ENCODE measurements at regions not wholly inside any gene's neighbourhood (a gene's known extent, or its start where the extent isn't known, plus 50 kb on each side); places are given as distances from the start of the nearest gene placed in this dataset.

GRCh38 chr10:2329082-2329481, 591.8 kb upstream of the ADARB2 start:
- TF ChIP-seq CTCF (IDR thresholded peaks at IDR 0.05) (no peak), POLR2AphosphoS5 (IDR thresholded peaks at IDR 0.05; ENCODE audit: insufficient read depth in 1 of 2, low read depth in 1 of 2) (no peak)
